Myocyte (in vitro differentiated cells): ENCODE measurements at regions not wholly inside any gene's neighbourhood (a gene's known extent, or its start where the extent isn't known, plus 50 kb on each side); places are given as distances from the start of the nearest gene placed in this dataset.

Source experiments
- DNase-seq: peaks from one replicate; pipeline ENCODE4 v3.0.0-alpha.2; 2012; ENCODE audit warnings: low read depth

- no peak for DNase-seq
Measured at GRCh38 chr20:48308232-48308781, 519.5 kb downstream of the PREX1 start.

- DNase-seq: no peak
Measured at GRCh38 chr20:48307277-48307676, 520.5 kb downstream of the PREX1 start.

GRCh38 chr20:48302844-48303542, 517.7 kb upstream of the SULF2 start:
- DNase-seq: no peak

- no peak for DNase-seq
Measured at GRCh38 chr20:48302149-48302548, 516.9 kb upstream of the SULF2 start.

GRCh38 chr20:48301189-48301588, 515.9 kb upstream of the SULF2 start:
- no peak for DNase-seq

GRCh38 chr20:48300529-48300928, 515.2 kb upstream of the SULF2 start:
- no peak for DNase-seq

- peak; percentile 69 for DNase-seq
Measured at GRCh38 chr20:48298851-48299484, 513.7 kb upstream of the SULF2 start.

GRCh38 chr20:48298433-48298832, 513.2 kb upstream of the SULF2 start:
- no peak for DNase-seq

- no peak for DNase-seq
Measured at GRCh38 chr20:48295966-48296421, 510.7 kb upstream of the SULF2 start.

- DNase-seq: peak; percentile 77
Measured at GRCh38 chr20:48295445-48295903, 510.2 kb upstream of the SULF2 start.

GRCh38 chr20:48294942-48295341, 509.7 kb upstream of the SULF2 start:
- no peak for DNase-seq

GRCh38 chr20:48294196-48294595, 508.9 kb upstream of the SULF2 start:
- DNase-seq: peak; percentile 22

- no peak for DNase-seq
Measured at GRCh38 chr20:48293671-48294070, 508.4 kb upstream of the SULF2 start.

GRCh38 chr20:48292806-48293205, 507.5 kb upstream of the SULF2 start:
- no peak for DNase-seq

GRCh38 chr20:48291896-48292295, 506.6 kb upstream of the SULF2 start:
- no peak for DNase-seq

GRCh38 chr20:48288930-48289507, 503.7 kb upstream of the SULF2 start:
- peak; percentile 19 for DNase-seq

- DNase-seq: no peak
Measured at GRCh38 chr20:48287552-48288170, 502.4 kb upstream of the SULF2 start.

- DNase-seq: peak; percentile 55
Measured at GRCh38 chr20:48287021-48287494, 501.8 kb upstream of the SULF2 start.

- DNase-seq: peak; percentile 22
Measured at GRCh38 chr20:48286601-48287000, 501.3 kb upstream of the SULF2 start.

GRCh38 chr20:48285656-48286055, 500.4 kb upstream of the SULF2 start:
- no peak for DNase-seq

- no peak for DNase-seq
Measured at GRCh38 chr20:48284837-48285236, 499.6 kb upstream of the SULF2 start.

- no peak for DNase-seq
Measured at GRCh38 chr20:48284315-48284714, 499.0 kb upstream of the SULF2 start.
